ENCODE measurements at regions not wholly inside any gene's neighbourhood (a gene's known extent, or its start where the extent isn't known, plus 50 kb on each side); places are given as distances from the start of the nearest gene placed in this dataset.

DNA sequence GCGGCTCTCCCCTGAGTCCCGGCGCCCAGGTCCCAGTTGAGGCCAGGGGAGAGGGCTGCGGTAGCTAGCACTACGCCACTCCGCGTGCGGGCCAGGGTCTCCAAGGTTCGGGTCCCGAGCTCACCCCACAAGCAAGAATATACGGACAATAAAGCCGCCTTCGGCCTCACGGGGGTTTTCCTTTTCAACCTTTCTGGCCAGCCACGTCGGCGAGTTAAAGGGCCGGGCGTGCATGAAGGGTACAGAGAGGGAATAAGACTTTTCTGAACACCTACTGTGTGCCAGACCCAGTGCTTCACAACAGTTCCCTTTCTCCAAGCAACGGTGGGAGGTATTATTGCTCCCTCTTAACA, 138.5 kb upstream of the ZIC3 start:
- Mint-ChIP-seq H3K4me3 (peak overlapping the region; percentile 86), H3K9me3 (no peaks in the 10 kb centered on the region), H3K27ac (peak overlapping the region; percentile 80), H3K4me1 (peaks cover 82% of the 10 kb centered on the region), H3K36me3 (peaks cover 1% of the 10 kb centered on the region), H3K27me3 (ENCODE audit: insufficient read depth, low read depth) (peaks cover 6% of the 10 kb centered on the region)
- Histone ChIP-seq H3K79me2 (ENCODE audit: low read depth) (no peaks in the 10 kb centered on the region), H3K9me3 (ENCODE audit: low read depth) (no peaks in the 10 kb centered on the region), H3K36me3 (no peaks in the 10 kb centered on the region), H3K9ac (no peak overlapping the region), H4K20me1 (ENCODE audit: low read depth) (peaks cover 7% of the 10 kb centered on the region), H2AFZ (replicated peaks) (no peak overlapping the region), H3K27ac (no peak overlapping the region), H3F3A (ENCODE audit: low read depth) (peaks cover 22% of the 10 kb centered on the region), H3K27me3 (peaks cover 61% of the 10 kb centered on the region), H3K4me1 (peaks cover 37% of the 10 kb centered on the region), H3K4me3 (peak overlapping the region; percentile 46), H3K4me2 (peak overlapping the region; percentile 80)
- TF ChIP-seq CTCF (IDR thresholded peaks at IDR 0.05): no peak
- TF ChIP-seq EZH2phosphoT487 (IDR thresholded peaks at IDR 0.05): peak; percentile 5
- TF ChIP-seq EZH2 (IDR thresholded peaks at IDR 0.05): peak; percentile 69
- no peak for DNase-seq (ENCODE audit: low spot score)

GRCh38 chrX:137426695-137427425, 139.1 kb upstream of the ZIC3 start:
- Mint-ChIP-seq H3K4me1 (peaks cover 80% of the 10 kb centered on the region), H3K9me3 (no peaks in the 10 kb centered on the region), H3K27ac (peak overlapping the region; percentile 80), H3K4me3 (peak overlapping the region; percentile 86), H3K27me3 (ENCODE audit: insufficient read depth, low read depth) (peaks cover 6% of the 10 kb centered on the region), H3K36me3 (peaks cover 4% of the 10 kb centered on the region)
- Histone ChIP-seq H2AFZ (replicated peaks) (no peak overlapping the region), H3K27ac (no peak overlapping the region), H3K9ac (no peak overlapping the region), H3K4me1 (peaks cover 32% of the 10 kb centered on the region), H3F3A (ENCODE audit: low read depth) (peaks cover 22% of the 10 kb centered on the region), H3K4me2 (peak overlapping the region; percentile 80), H4K20me1 (ENCODE audit: low read depth) (peaks cover 7% of the 10 kb centered on the region), H3K27me3 (peaks cover 61% of the 10 kb centered on the region), H3K4me3 (peak overlapping the region; percentile 46), H3K36me3 (no peaks in the 10 kb centered on the region), H3K79me2 (ENCODE audit: low read depth) (no peaks in the 10 kb centered on the region), H3K9me3 (ENCODE audit: low read depth) (no peaks in the 10 kb centered on the region)
- peak; percentile 59 for DNase-seq (ENCODE audit: low spot score)
- no peak for TF ChIP-seq EZH2phosphoT487 (IDR thresholded peaks at IDR 0.05)
- TF ChIP-seq EZH2 (IDR thresholded peaks at IDR 0.05): peak; percentile 80

DNA sequence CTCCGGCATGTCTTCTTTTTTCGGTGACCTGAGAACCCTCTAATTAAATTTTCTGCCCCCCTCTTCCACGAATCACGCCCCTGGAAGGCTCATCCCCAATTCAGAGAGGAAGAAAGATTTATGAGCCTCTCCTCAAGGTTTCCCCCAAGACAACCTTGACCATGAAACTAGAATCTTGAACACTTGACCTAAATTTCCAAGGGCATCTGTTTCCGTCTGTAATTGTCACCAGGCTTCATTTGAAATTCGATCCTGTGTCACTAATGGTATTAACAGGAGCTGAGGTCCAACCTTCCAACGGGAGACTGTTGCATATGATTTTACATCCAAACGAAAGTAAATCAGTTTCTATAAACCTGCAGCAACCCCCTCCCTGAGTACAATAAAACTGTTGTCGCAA, 139.9 kb upstream of the ZIC3 start:
- no peak overlapping the region for H3K27ac ChIP-seq
- peak overlapping the region; percentile 86 for H3K4me3 Mint-ChIP-seq

More for the DNA sequence above, 139.9 kb upstream of the ZIC3 start:
- no peaks in the 10 kb centered on the region for H3K79me2 ChIP-seq (ENCODE audit: low read depth)
- peak overlapping the region; percentile 80 for H3K4me2 ChIP-seq
- peaks cover 61% of the 10 kb centered on the region for H3K27me3 ChIP-seq
- H3K36me3 Mint-ChIP-seq: peaks cover 4% of the 10 kb centered on the region
- H3K36me3 ChIP-seq: no peaks in the 10 kb centered on the region
- TF ChIP-seq EZH2 (IDR thresholded peaks at IDR 0.05) (no peak), EZH2phosphoT487 (IDR thresholded peaks at IDR 0.05) (no peak), CTCF (IDR thresholded peaks at IDR 0.05) (no peak)
- H3K9me3 ChIP-seq (ENCODE audit: low read depth): no peaks in the 10 kb centered on the region
- H3K4me1 Mint-ChIP-seq: peaks cover 76% of the 10 kb centered on the region
- no peak overlapping the region for H3K4me3 ChIP-seq
- H3K9me3 Mint-ChIP-seq: no peaks in the 10 kb centered on the region
- no peak overlapping the region for H3K9ac ChIP-seq
- H4K20me1 ChIP-seq (ENCODE audit: low read depth): peaks cover 7% of the 10 kb centered on the region
- peaks cover 6% of the 10 kb centered on the region for H3K27me3 Mint-ChIP-seq (ENCODE audit: insufficient read depth, low read depth)
- H3K4me1 ChIP-seq: peaks cover 26% of the 10 kb centered on the region
- H3F3A ChIP-seq (ENCODE audit: low read depth): peaks cover 22% of the 10 kb centered on the region
- DNase-seq (ENCODE audit: low spot score): peak; percentile 17
- H3K27ac Mint-ChIP-seq: peak overlapping the region; percentile 67
- H2AFZ ChIP-seq (replicated peaks): no peak overlapping the region
